ENCODE measurements at regions not wholly inside any gene's neighbourhood (a gene's known extent, or its start where the extent isn't known, plus 50 kb on each side); places are given as distances from the start of the nearest gene placed in this dataset.
"Not testable (repeated sequence)": the region's sequence is repeated elsewhere in the genome, so short reads cannot be mapped to it uniquely, and the experiment has no call there.

- DNase-seq (ENCODE audit: low read depth), result peak; percentile 20
Observed at GRCh38 chr1:94362466-94363058, 55.6 kb upstream of the ABCD3 start.

DNA sequence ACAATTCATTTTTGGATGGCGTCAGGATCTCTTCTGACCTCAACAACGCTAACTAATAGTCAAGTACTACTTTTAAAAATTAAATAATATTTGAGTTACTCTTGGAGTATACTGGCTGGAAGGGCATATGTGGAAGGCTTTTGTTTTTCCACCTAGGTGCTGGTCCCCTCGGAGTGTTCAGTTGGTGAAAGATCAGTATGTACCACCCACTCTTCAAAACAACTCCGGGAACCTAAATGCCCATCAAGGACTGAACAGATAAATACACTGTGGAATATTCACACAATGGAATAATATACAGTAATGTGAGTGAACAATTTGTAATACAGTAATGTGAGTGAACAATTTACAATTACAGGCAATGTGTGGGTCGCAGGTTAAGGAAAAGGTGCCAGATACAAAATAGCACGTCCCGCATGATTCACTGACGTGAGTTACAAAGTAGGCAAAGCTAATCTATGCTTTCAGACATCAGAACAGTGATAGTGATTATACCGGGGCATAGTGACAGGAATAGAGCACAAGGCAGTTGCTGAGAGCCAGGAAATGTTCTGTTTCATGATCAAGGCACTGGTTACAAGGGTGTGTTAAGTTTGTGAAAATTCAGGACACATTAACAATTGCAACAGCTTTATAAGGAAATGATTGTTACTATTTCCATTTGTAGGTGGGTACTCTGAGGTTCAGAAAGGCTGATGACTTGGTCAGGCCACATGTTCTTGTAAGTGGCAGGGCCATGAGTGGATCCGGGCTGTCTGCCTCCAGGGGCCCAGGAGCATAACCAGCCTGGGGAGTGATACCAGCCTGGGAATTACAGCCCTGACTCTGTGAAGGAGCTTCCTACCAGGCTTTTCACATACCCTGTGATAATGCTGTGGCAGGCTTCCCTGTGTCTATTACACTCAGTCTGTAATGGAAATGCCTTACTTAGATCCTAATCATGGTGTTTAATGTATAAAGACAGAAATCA, 59.3 kb upstream of the ABCD3 start:
- DNase-seq (ENCODE audit: low read depth), result no peak

DNA sequence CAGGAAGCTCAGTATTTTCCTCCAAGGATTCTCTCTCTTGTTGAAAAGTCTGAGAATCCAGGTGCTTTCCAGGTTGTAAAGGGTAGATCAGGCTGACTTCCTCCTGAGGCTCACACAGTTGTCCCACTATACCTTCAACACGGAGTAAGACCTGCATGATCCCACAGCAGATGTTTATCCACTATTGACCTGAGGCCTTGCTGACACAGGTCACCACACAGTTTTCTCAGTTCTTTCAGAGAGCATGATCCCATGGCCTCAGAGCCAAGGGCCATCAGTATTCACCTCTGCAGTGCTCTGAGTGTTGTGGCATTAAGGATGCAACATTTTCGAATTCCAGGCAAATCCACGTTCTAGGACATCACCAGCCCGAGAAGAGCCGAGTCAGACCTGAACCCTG, 60.5 kb upstream of the ABCD3 start:
- no peak for DNase-seq (ENCODE audit: low read depth)

DNA sequence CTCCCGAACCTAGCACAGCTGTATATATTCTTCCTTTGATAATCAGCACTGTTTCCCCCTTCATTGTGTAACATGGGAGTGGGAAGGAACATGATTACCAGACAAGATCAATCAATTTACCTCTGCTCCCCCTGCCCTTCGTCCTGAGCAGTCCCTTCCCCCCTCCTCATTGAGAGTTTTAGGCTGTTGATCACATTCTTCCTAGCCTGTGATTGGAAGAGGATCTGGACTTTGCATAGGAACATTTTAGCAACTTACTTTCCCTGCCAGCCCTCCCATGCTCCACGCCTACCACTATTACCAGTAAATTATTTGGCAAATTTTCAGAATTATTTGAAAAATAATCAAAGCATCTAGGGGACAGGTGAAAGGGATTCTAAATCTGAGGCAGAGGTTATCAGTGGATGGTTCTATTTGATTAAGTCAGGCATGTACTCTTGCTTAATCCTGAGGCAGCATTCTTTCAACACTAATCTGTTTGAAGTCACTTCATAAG, 62.7 kb upstream of the ABCD3 start:
- no peak for DNase-seq (ENCODE audit: low read depth)

DNA sequence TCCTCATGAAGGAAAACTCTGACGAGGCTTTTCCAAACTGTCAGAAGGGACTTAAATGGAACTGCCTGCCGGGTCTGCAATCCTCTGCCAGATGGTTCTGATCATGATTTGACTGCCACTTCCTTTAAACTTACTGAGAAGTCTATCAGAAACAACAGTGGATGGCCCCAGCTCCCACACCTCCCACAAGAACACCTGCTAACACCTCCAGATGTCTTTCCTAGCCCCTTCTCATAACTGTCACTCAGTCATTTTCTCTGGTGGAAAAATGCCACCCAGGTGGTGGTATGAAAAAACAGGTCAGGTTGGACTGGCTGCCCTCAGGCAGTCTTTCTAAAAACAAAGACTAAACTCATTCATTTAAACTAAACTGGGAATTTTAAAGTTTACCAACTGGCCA, 66.7 kb upstream of the ABCD3 start:
- no peak for DNase-seq (ENCODE audit: low read depth)

GRCh38 chr1:94350350-94350924, 67.8 kb upstream of the ABCD3 start:
- DNase-seq (ENCODE audit: low read depth), result no peak

DNA sequence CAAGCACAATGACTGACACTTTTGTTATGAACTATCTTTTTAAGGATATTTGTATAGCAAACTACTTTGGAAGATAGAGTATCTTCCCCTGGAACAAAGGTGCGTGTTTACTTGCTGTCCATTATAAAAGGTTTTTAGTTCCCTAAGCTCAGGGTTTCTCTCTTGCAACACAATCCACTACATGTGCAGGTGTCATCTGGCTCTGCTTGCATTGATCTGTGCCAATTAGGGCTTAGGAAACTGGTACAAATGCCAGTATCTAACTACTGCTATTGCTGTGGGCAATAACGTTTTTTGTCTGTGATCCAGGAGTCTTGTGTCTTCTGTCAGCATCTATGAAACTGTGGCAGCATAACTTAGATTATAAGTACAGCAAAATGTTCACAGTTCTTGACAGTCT, 68.3 kb upstream of the ABCD3 start:
- DNase-seq (ENCODE audit: low read depth), result no peak

- DNase-seq (ENCODE audit: low read depth), result not testable (repeated sequence)
Observed at GRCh38 chr1:94348386-94348785, 69.8 kb upstream of the ABCD3 start.

DNA sequence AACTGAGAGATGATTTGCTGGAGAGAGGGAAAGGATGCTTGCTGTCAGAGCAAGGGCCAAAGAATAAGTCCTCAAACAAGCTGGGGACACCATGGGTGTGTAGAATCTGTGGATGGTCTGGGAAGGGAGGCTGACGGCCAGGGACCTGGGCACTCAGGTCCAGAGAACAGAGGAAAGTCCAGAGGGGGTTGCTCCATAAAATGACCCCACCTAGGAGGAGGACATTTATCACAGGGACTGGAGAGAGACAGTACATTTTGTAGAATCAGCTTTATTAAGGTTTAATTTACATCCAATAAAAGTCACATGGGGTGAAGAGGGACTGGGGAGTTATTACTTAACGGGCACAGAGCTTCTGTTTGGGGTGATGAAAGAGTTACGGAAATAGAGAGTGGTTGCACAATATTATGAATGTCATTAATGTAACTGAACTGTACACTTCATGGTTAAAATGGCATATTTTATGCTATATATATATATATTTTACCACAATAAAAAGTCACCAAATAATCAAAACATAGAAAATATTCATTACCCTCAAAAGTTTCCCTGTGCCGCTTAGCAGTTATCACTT, 73.0 kb upstream of the ABCD3 start:
- DNase-seq (ENCODE audit: low read depth), result no peak

DNA sequence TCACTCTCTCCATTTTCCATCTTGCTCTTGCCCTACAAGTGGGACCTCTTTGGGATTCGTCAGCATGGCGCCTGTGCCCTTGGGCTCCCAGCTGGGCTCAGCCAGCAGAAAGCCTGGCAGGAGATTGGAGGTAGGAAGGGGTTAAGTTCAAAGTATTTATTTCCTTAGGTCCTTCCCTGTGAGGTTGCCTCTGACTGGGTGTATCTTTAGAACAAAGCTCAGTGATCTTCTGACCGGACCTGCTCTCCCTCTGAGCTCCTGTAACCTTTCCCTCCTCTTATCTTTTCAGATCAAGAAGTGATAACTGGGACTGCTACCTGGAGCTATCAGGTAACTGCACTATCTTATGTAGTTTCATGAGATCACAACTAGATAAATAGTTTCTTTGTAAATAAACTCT, 75.8 kb upstream of the ABCD3 start:
- DNase-seq (ENCODE audit: low read depth), result no peak

DNA sequence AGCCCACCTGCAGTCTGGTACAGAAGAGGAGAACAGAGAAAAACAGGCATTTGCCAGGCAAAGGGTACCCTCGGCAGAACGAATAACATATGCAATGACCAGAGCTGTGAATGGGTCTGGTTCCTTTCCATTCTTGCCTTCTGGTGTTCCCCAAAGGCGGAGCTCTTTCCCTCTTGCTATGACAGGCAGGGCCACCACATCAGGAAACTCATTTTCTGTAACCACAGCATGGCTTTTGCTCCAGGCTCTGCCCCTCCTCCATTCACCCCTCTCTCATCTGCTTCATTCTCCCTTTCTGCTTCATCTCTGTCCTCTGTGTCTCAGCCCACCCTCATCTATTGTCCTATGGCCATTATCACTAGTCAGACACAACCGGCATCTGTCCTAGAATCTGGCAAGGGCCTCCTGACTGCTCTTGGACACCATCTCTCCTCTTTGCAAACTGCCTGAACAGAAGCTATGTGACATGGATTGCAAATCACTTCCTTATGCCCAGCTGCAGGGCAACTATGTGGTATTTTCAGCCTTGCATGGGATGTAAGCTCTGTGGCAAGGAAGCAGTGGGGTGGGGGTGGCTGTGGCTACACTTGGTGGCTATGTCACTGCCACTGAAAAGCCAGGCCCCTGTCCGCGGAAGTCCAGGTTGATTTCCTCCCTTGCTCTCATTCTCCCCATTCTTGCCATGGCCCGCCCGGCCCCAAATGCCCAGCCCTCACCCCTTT, 78.8 kb upstream of the ABCD3 start:
- no peak for DNase-seq (ENCODE audit: low read depth)

DNA sequence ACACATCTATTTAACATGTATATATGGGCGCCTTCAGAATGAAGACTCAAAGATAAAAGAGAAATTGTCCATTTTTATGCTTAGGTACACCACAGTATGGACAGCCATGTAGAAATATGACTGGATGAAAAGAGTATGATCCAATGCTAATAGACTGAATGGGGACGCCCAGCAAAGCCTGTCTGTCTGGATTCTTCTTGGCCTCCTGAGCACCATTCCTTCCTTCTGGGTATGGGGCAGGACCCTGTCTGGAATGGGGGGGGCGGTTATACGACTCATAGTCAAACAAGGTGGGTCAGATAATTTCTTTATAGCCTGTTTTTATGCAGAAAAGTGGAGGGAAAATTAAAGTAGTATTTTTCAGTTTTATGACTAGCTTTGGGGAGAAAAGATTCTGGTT, 81.2 kb upstream of the ABCD3 start:
- no peak for DNase-seq (ENCODE audit: low read depth)

GRCh38 chr1:94335950-94336349, 82.2 kb upstream of the ABCD3 start:
- peak; percentile 87 for DNase-seq (ENCODE audit: low read depth)

DNA sequence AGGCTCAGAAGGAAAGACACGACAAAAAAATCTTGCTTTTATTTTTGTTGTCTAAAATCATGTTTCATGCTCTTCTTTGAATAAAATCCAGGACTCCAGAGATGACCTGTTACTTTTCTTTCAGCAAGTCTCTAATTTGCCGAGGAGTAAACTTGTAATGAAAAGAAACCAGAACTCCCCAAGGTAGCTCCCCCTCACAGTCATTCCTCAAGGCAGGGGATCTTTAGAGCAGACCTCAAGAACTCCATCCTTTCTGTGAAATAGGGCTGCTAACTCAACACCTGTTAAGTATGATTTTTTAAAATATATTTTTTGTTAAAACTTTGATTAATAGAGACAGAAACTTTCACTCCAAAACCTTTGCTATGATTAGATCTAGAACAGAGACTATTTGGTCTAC, 82.7 kb upstream of the ABCD3 start:
- no peak for DNase-seq (ENCODE audit: low read depth)

- DNase-seq (ENCODE audit: low read depth), result no peak
Observed at GRCh38 chr1:94334764-94335163, 83.4 kb upstream of the ABCD3 start.

GRCh38 chr1:94332952-94333351, 85.2 kb upstream of the ABCD3 start:
- peak; percentile 41 for DNase-seq (ENCODE audit: low read depth)

GRCh38 chr1:94332516-94332915, 85.7 kb upstream of the ABCD3 start:
- no peak for DNase-seq (ENCODE audit: low read depth)

GRCh38 chr1:94329986-94330385, 88.2 kb upstream of the ABCD3 start:
- peak; percentile 74 for DNase-seq (ENCODE audit: low read depth)

DNA sequence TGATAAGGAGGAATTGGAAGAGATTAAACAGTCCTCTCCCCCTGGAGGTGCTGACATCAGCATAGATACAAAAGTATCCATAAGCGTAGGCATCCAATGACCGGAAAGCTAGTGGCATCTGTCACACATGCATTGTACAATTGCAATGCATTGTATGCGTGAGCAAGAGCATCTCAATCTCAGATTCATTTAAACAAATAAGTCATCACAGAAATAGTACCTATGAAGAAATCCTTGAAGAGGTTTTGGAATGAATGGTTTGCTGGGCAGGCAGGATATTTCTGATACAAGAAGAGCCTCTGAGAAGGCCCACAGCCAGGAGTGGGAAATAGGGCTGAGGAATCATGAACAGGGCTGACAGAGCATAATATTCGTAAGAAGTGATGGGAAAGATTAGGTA, 88.9 kb upstream of the ABCD3 start:
- no peak for DNase-seq (ENCODE audit: low read depth)

DNA sequence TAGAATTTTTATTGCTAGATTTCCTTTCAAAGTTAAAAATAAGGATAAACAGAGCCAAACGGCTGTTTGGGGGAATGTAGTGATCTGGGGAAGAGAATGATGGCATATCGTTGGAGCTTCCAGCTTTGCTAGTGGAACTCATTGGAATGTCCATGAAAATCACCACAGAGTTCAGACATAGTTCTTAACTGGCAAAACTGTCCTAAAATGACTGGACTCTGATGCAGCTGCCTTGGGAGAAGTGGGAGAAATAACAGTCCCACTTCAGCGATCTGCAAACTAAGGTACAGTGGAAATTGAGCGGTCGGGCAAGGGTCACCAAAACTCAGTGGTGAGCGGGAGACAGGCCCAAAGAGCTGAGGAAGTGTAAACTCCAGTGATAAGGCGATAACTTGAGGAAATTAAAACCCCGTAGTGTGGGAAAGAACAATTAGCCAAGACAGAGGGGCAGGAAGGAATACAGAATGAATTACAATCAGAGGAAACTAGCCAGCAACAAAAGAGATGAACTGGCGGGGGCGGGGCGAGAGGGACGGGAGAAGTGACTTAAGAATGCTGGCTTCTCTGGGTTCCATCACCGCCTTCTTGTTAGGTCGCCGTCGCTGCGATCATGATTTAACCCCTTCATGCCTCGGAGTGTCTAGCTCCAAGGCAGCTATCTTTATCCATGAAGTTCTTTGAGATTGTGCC, 89.8 kb upstream of the ARHGAP29 start:
- no peak for DNase-seq (ENCODE audit: low read depth)

DNA sequence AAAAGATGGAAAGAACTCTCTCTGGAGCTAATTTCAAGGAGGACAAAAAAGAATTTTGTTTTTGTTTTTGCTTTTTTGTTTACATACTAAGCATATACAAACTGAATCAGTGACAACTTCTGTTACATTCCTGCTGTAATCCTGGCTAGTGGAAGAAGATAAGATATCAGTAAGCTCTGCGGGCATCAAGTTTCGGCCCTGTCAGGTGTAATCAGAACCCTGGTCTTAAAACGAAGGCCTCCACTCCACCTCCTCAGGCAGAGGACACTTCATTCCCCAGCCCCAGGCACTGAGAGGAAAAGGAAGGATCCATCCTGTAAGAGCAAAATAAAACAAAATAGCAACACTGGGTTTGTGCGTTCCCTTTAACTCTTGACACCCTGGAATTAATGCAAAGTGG, 88.9 kb upstream of the ARHGAP29 start:
- DNase-seq (ENCODE audit: low read depth), result no peak
